ENCODE measurements at regions not wholly inside any gene's neighbourhood (a gene's known extent, or its start where the extent isn't known, plus 50 kb on each side); places are given as distances from the start of the nearest gene placed in this dataset.

GRCh38 chr4:1577822-1578217 lies 106.3 kb downstream of the FAM53A start:
- TF ChIP-seq FOS (IDR thresholded peaks at IDR 0.05; ENCODE audit: borderline replicate concordance, insufficient read depth, low read length) (no peak), EZH2 (IDR thresholded peaks at IDR 0.05; ENCODE audit: borderline replicate concordance, low read depth, low read length, severe bottlenecking) (peak; percentile 38)
- no peak overlapping the region for H2AFZ ChIP-seq (ENCODE audit: low read depth, low read length)
- ChIA-PET CTCF (no interaction called here), POLR2A (no interaction called here)
- H3K4me1 ChIP-seq (ENCODE audit: control insufficient read depth, extremely low read depth, insufficient read depth, low read length) = peaks cover 5% of the 10 kb centered on the region
- peaks cover 11% of the 10 kb centered on the region in 2 experiments for H3K27me3 ChIP-seq (ENCODE audit: control insufficient read depth in 2 of 2, insufficient read depth in 2 of 2, low read length in 2 of 2)
- FAIRE-seq (no peak), DNase-seq (ENCODE audit: low read depth, low spot score) (no peak)
- no peak overlapping the region for H3K4me3 ChIP-seq (replicated peaks in 1 of 3; ENCODE audit: insufficient read depth in 1 of 3, low read depth in 1 of 3, low read length in 3 of 3)
- no peaks in the 10 kb centered on the region for H4K20me1 ChIP-seq (replicated peaks; ENCODE audit: control insufficient read depth, extremely low read depth, insufficient read depth, low read length)
- dilution Hi-C loops (cut with MboI; ENCODE audit: extremely low pct_ligation_motif_present, low sequenced_read_pairs) = no loop called here
- intact Hi-C loops (cut with micrococcal nuclease) = loop anchor here (2.0 kb wide), 1 partner anchor 29 kb away; no protein-coding TSS in a partner anchor
- H3K27ac ChIP-seq (ENCODE audit: insufficient read depth, low read depth, low read length) = no peak overlapping the region
- no peaks in the 10 kb centered on the region for H3K9me3 ChIP-seq (replicated peaks; ENCODE audit: control insufficient read depth, insufficient read depth, low read length)
- no peaks in the 10 kb centered on the region for H3K36me3 ChIP-seq (ENCODE audit: control insufficient read depth in 2 of 2, extremely low read depth in 1 of 2, insufficient read depth in 2 of 2, low read length in 2 of 2)
- no TSS peak for BruUV-seq (replicated peaks)
- no peaks in the 10 kb centered on the region for H3K79me2 ChIP-seq (ENCODE audit: control insufficient read depth, insufficient read depth, low read length)
- H3K9me1 ChIP-seq (replicated peaks; ENCODE audit: control insufficient read depth, extremely low read depth, insufficient read depth, low read length) = no peaks in the 10 kb centered on the region
- no peak overlapping the region for H3K9ac ChIP-seq (replicated peaks; ENCODE audit: extremely low read depth, insufficient read depth, low read length)
- no peak overlapping the region for H3K4me2 ChIP-seq (ENCODE audit: insufficient read depth, low read length)

DNA sequence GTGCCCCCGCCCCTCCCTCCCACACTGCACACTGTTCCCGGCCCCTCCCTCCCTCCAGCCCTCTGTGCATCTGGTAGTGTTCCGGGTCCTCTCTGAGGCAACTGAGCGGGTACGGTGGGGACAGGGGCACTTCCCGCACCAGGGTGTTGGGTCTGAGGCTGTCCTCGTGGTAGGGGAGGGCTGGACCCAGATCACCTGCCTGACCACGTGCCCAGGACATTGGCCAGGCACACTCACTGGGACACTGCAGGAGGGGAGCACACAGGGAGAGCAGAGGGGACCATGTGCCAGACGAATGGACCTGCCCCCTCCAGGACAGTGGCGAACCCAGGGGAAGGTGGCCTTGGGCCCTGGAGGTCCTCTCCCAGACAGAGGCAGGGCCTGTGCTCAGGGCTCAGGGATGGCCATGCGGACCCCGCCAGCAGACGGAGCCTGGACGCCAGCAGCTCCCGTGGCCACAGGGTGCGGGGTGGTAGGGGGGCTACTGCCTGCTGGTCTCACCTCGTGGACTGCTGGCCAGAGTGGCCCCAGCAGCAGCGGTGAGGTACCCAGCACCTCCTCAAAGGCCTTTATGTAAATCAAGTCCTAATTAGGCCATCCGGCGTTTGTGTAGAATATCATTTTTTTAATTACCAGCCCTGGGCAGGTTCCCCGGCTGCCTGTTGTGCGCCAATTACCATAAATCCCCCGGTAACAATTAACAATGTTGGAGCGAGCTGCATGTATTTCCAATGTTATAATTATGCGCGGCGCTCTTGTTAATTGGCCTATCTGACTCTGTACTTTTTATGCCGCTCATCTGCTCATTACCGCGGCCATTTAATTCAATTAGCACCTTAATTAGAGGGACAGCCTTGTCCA lies 106.9 kb downstream of the FAM53A start:
- H3K9me1 ChIP-seq (replicated peaks; ENCODE audit: control insufficient read depth, extremely low read depth, insufficient read depth, low read length) = no peaks in the 10 kb centered on the region
- no peak for TF ChIP-seq EZH2 (IDR thresholded peaks at IDR 0.05; ENCODE audit: borderline replicate concordance, low read depth, low read length, severe bottlenecking)
- no peak for TF ChIP-seq POLR2AphosphoS5 (IDR thresholded peaks at IDR 0.05; ENCODE audit: insufficient read depth, low read depth, low read length)
- TF ChIP-seq, protein P1, sequence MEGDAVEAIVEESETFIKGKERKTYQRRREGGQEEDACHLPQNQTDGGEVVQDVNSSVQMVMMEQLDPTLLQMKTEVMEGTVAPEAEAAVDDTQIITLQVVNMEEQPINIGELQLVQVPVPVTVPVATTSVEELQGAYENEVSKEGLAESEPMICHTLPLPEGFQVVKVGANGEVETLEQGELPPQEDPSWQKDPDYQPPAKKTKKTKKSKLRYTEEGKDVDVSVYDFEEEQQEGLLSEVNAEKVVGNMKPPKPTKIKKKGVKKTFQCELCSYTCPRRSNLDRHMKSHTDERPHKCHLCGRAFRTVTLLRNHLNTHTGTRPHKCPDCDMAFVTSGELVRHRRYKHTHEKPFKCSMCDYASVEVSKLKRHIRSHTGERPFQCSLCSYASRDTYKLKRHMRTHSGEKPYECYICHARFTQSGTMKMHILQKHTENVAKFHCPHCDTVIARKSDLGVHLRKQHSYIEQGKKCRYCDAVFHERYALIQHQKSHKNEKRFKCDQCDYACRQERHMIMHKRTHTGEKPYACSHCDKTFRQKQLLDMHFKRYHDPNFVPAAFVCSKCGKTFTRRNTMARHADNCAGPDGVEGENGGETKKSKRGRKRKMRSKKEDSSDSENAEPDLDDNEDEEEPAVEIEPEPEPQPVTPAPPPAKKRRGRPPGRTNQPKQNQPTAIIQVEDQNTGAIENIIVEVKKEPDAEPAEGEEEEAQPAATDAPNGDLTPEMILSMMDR (IDR thresholded peaks at IDR 0.05; ENCODE audit: extremely low read depth in 1 of 2, insufficient read depth in 1 of 2, low read depth in 1 of 2, low read length in 2 of 2) = no peak
- TF ChIP-seq POLR2A (IDR thresholded peaks at IDR 0.05; ENCODE audit: low read depth, low read length) = no peak
- no peak for TF ChIP-seq JUN (IDR thresholded peaks at IDR 0.05; ENCODE audit: borderline replicate concordance, insufficient read depth, insufficient read length, low read depth)
- no peak for TF ChIP-seq GATA2 (IDR thresholded peaks at IDR 0.05; ENCODE audit: insufficient read depth, insufficient read length, low read depth, low read length)
- TF ChIP-seq FOS (IDR thresholded peaks at IDR 0.05; ENCODE audit: borderline replicate concordance, insufficient read depth, low read length) = no peak
- TF ChIP-seq MAX (IDR thresholded peaks at IDR 0.05; ENCODE audit: insufficient read depth, insufficient read length) = no peak
- no peak for TF ChIP-seq MYC (IDR thresholded peaks at IDR 0.05; ENCODE audit: low read depth, low read length)
- H3K4me2 ChIP-seq (ENCODE audit: insufficient read depth, low read length) = no peak overlapping the region
- intact Hi-C loops (cut with micrococcal nuclease) = no loop called here
- peaks cover 5% of the 10 kb centered on the region for H3K4me1 ChIP-seq (ENCODE audit: control insufficient read depth, extremely low read depth, insufficient read depth, low read length)
- no peaks in the 10 kb centered on the region for H3K36me3 ChIP-seq (ENCODE audit: control insufficient read depth in 2 of 2, extremely low read depth in 1 of 2, insufficient read depth in 2 of 2, low read length in 2 of 2)
- CTCF ChIA-PET = no interaction called here
- H3K27me3 ChIP-seq (ENCODE audit: control insufficient read depth in 2 of 2, insufficient read depth in 2 of 2, low read length in 2 of 2) = peaks cover 11% of the 10 kb centered on the region in 2 experiments
- no peaks in the 10 kb centered on the region for H4K20me1 ChIP-seq (replicated peaks; ENCODE audit: control insufficient read depth, extremely low read depth, insufficient read depth, low read length)
- FAIRE-seq (no peak), DNase-seq (ENCODE audit: low read depth, low spot score) (no peak)
- no peak overlapping the region for H3K4me3 ChIP-seq (replicated peaks in 1 of 3; ENCODE audit: insufficient read depth in 1 of 3, low read depth in 1 of 3, low read length in 3 of 3)
- POLR2A ChIA-PET = no interaction called here
- H2AFZ ChIP-seq (ENCODE audit: low read depth, low read length) = no peak overlapping the region
- no peak overlapping the region for H3K27ac ChIP-seq (ENCODE audit: insufficient read depth, low read depth, low read length)
- no peaks in the 10 kb centered on the region for H3K9me3 ChIP-seq (replicated peaks; ENCODE audit: control insufficient read depth, insufficient read depth, low read length)
- H3K79me2 ChIP-seq (ENCODE audit: control insufficient read depth, insufficient read depth, low read length) = no peaks in the 10 kb centered on the region
- dilution Hi-C loops (cut with MboI; ENCODE audit: extremely low pct_ligation_motif_present, low sequenced_read_pairs) = no loop called here
- no peak overlapping the region for H3K9ac ChIP-seq (replicated peaks; ENCODE audit: extremely low read depth, insufficient read depth, low read length)
- no TSS peak for BruUV-seq (replicated peaks)

Measured in endothelial cell of umbilical vein (primary cell).